ENCODE measurements at regions not wholly inside any gene's neighbourhood (a gene's known extent, or its start where the extent isn't known, plus 50 kb on each side); places are given as distances from the start of the nearest gene placed in this dataset.

- TF ChIP-seq ELK1 (CRISPR knock-in tag; IDR thresholded peaks at IDR 0.05) (no peak), MAX (CRISPR knock-in tag; IDR thresholded peaks at IDR 0.05) (no peak), ZNF3 (CRISPR knock-in tag; IDR thresholded peaks at IDR 0.05) (no peak), MXI1 (IDR thresholded peaks at IDR 0.05; ENCODE audit: low read depth, low read length) (no peak), ERF (CRISPR knock-in tag; IDR thresholded peaks at IDR 0.05) (no peak)
These were observed 220.8 kb upstream of the CAND1 start for GRCh38 chr12:67048371-67048770.

All from K562 (cell line).